ENCODE measurements at regions not wholly inside any gene's neighbourhood (a gene's known extent, or its start where the extent isn't known, plus 50 kb on each side); places are given as distances from the start of the nearest gene placed in this dataset.

- Histone ChIP-seq H3K4me3 (no peak overlapping the region), H3K9me3 (no peaks in the 10 kb centered on the region), H3K4me1 (peaks cover 0 to 38% (median 14%) of the 10 kb centered on the region in 12 donors), H3K36me3 (no peaks in the 10 kb centered on the region), H3K27ac (no peak overlapping the region), H3K27me3 (no peaks in the 10 kb centered on the region)
- DNase-seq (no peak), ATAC-seq (no peak)
- intact Hi-C loops (cut with DNase I): no loop called here
- TF ChIP-seq POLR2A (IDR thresholded peaks at IDR 0.05): no peak
- TF ChIP-seq, protein P1, sequence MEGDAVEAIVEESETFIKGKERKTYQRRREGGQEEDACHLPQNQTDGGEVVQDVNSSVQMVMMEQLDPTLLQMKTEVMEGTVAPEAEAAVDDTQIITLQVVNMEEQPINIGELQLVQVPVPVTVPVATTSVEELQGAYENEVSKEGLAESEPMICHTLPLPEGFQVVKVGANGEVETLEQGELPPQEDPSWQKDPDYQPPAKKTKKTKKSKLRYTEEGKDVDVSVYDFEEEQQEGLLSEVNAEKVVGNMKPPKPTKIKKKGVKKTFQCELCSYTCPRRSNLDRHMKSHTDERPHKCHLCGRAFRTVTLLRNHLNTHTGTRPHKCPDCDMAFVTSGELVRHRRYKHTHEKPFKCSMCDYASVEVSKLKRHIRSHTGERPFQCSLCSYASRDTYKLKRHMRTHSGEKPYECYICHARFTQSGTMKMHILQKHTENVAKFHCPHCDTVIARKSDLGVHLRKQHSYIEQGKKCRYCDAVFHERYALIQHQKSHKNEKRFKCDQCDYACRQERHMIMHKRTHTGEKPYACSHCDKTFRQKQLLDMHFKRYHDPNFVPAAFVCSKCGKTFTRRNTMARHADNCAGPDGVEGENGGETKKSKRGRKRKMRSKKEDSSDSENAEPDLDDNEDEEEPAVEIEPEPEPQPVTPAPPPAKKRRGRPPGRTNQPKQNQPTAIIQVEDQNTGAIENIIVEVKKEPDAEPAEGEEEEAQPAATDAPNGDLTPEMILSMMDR (IDR thresholded peaks at IDR 0.05): no peak
- 87 to 94% (median 90%) methylated on average over 11 of the region's 11 CpGs for WGBS, 4 donors
Measured at GRCh38 chr2:12453731-12454130, 263.0 kb upstream of the TRIB2 start.

- no peaks in the 10 kb centered on the region for H3K36me3 ChIP-seq
- H3K27ac ChIP-seq: no peak overlapping the region
- DNase-seq (no peak), ATAC-seq (no peak)
- intact Hi-C loops (cut with DNase I): no loop called here
- peaks cover 0 to 38% (median 14%) of the 10 kb centered on the region in 12 donors for H3K4me1 ChIP-seq
- 62 to 79% (median 75%) methylated on average over 2 of the region's 2 CpGs for WGBS, 4 donors
- no peaks in the 10 kb centered on the region for H3K27me3 ChIP-seq
- no peak overlapping the region for H3K4me3 ChIP-seq
- H3K9me3 ChIP-seq: no peaks in the 10 kb centered on the region
- TF ChIP-seq POLR2A (IDR thresholded peaks at IDR 0.05): no peak
- TF ChIP-seq, protein P1 (IDR thresholded peaks at IDR 0.05): no peak
Measured at GRCh38 chr2:12455661-12456060, 261.1 kb upstream of the TRIB2 start.

- Histone ChIP-seq H3K9me3 (peaks cover 0 to 5% (median 0%) of the 10 kb centered on the region in 12 donors), H3K27me3 (no peaks in the 10 kb centered on the region), H3K27ac (peak overlapping the region in 10 of 12 donors; percentile 5 to 85 (median 47)), H3K4me3 (peak overlapping the region in 9 of 12 donors; percentile 8 to 43 (median 30)), H3K4me1 (peaks cover 0 to 36% (median 13%) of the 10 kb centered on the region in 12 donors), H3K36me3 (no peaks in the 10 kb centered on the region)
- intact Hi-C loops (cut with DNase I): no loop called here
- 19 to 26% (median 24%) methylated on average over 7 of the region's 7 CpGs for WGBS, 4 donors
- peak; percentile 90 to 98 (median 97) for ATAC-seq
- DNase-seq: peak; percentile 76 to 94 (median 85)
- no peak for TF ChIP-seq POLR2A (IDR thresholded peaks at IDR 0.05)
- TF ChIP-seq, protein P1 (IDR thresholded peaks at IDR 0.05): no peak
Measured at GRCh38 chr2:12456293-12457106, 260.2 kb upstream of the TRIB2 start.

GRCh38 chr2:12457831-12458230, 258.9 kb upstream of the TRIB2 start:
- H3K27me3 ChIP-seq: no peaks in the 10 kb centered on the region
- intact Hi-C loops (cut with DNase I): no loop called here
- 76 to 81% (median 79%) methylated on average over 3 of the region's 3 CpGs for WGBS, 4 donors
- DNase-seq (no peak), ATAC-seq (peak in 1 of 4 donors; percentile 24)
- TF ChIP-seq, protein P1 (IDR thresholded peaks at IDR 0.05): no peak
- TF ChIP-seq POLR2A (IDR thresholded peaks at IDR 0.05): no peak
- H3K4me1 ChIP-seq: peaks cover 0 to 26% (median 8%) of the 10 kb centered on the region in 12 donors
- no peak overlapping the region for H3K4me3 ChIP-seq
- H3K27ac ChIP-seq: peak overlapping the region in 4 of 12 donors; percentile 5 to 66 (median 42)
- peaks cover 0 to 7% (median 0%) of the 10 kb centered on the region in 12 donors for H3K9me3 ChIP-seq
- no peaks in the 10 kb centered on the region for H3K36me3 ChIP-seq
